ENCODE measurements at regions not wholly inside any gene's neighbourhood (a gene's known extent, or its start where the extent isn't known, plus 50 kb on each side); places are given as distances from the start of the nearest gene placed in this dataset.

DNA sequence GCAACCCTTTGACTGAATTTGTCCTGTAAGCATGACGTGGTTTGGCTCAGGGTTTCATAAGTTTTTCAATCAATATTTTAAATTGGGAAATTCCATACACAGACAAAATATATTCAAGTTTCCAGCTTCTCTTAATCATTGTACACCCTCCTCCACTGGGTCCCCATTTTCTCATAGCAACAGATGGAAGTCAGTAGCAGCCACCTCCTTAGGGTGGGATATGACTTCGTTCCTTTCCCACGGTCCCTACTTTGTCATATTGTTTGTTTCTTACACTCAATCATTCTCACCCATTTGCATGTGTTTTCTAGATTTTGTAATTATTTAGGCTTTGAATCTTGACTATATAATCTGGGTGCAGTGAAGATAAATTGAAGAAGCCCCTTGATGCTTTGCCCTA, 664.5 kb upstream of the IGFBP7 start:
- POLR2A ChIA-PET: no interaction called here
- Histone ChIP-seq H3K27me3 (ENCODE audit: insufficient read depth) (no peaks in the 10 kb centered on the region), H3K9me3 (no peaks in the 10 kb centered on the region), H3K4me3 (ENCODE audit: low read depth in 2 of 2, low read length in 1 of 2) (no peak overlapping the region), H2AFZ (ENCODE audit: low read depth) (no peak overlapping the region), H3K4me1 (ENCODE audit: control insufficient read depth in 1 of 2, insufficient read depth in 2 of 2, low read depth in 1 of 2, low read length in 1 of 2) (no peaks in the 10 kb centered on the region), H3K9me2 (no peaks in the 10 kb centered on the region), H4K20me1 (ENCODE audit: insufficient read depth) (no peaks in the 10 kb centered on the region), H3K4me2 (no peak overlapping the region), H3K9ac (no peak overlapping the region), H3K79me2 (ENCODE audit: insufficient read depth) (no peaks in the 10 kb centered on the region), H3K36me3 (replicated peaks in 1 of 2; ENCODE audit: control insufficient read depth in 1 of 2, insufficient read depth in 2 of 2, low read length in 1 of 2) (no peaks in the 10 kb centered on the region), H3K27ac (ENCODE audit: low read depth in 2 of 2, low read length in 1 of 2) (no peak overlapping the region), H3F3A (replicated peaks; ENCODE audit: insufficient read depth) (no peaks in the 10 kb centered on the region)
- TF ChIP-seq JUND (IDR thresholded peaks at IDR 0.05): no peak
- no peak for TF ChIP-seq SIN3A (IDR thresholded peaks at IDR 0.05; ENCODE audit: borderline replicate concordance, low read depth, low read length)
- TF ChIP-seq USF2 (IDR thresholded peaks at IDR 0.05; ENCODE audit: borderline replicate concordance, low read depth, low read length): no peak
- TF ChIP-seq TAF1 (IDR thresholded peaks at IDR 0.05; ENCODE audit: borderline replicate concordance, low read depth, low read length): no peak
- CTCF ChIA-PET: no interaction called here
- WGBS (ENCODE audit: low lambda C conversion rate): 44% methylated on average over 3 of the region's 3 CpGs
- no peak for DNase-seq

DNA sequence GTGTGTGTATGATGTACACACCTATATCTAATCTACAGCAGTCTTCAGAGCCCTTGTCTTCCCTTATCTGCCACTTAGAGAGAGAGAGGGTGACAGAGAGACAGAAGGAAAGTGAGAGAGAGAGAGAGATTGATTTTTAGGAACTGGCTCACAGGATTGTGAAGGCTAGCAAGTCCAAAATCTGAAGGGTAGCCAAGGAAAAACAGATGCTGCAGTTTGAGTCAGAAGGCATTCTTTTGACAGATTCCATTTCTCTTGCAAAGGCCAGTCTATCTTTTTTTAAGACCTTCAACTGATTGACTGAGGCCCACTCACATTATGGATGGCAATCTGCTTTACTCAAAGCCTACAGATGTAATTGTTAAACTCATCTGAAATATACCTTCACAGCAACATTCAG, 664.0 kb upstream of the IGFBP7 start:
- Histone ChIP-seq H4K20me1 (ENCODE audit: insufficient read depth) (no peaks in the 10 kb centered on the region), H3K27me3 (ENCODE audit: insufficient read depth) (no peaks in the 10 kb centered on the region), H3F3A (replicated peaks; ENCODE audit: insufficient read depth) (no peaks in the 10 kb centered on the region), H3K4me3 (ENCODE audit: low read depth in 2 of 2, low read length in 1 of 2) (no peak overlapping the region), H3K4me1 (ENCODE audit: control insufficient read depth in 1 of 2, insufficient read depth in 2 of 2, low read depth in 1 of 2, low read length in 1 of 2) (no peaks in the 10 kb centered on the region), H3K79me2 (ENCODE audit: insufficient read depth) (no peaks in the 10 kb centered on the region), H3K9ac (no peak overlapping the region), H3K36me3 (replicated peaks in 1 of 2; ENCODE audit: control insufficient read depth in 1 of 2, insufficient read depth in 2 of 2, low read length in 1 of 2) (no peaks in the 10 kb centered on the region), H3K9me3 (no peaks in the 10 kb centered on the region), H3K27ac (ENCODE audit: low read depth in 2 of 2, low read length in 1 of 2) (no peak overlapping the region), H3K4me2 (no peak overlapping the region), H2AFZ (ENCODE audit: low read depth) (no peak overlapping the region), H3K9me2 (no peaks in the 10 kb centered on the region)
- TF ChIP-seq POLR2AphosphoS5 (IDR thresholded peaks at IDR 0.05; ENCODE audit: low read depth, low read length) (no peak), TCF12 (IDR thresholded peaks at IDR 0.05) (no peak), MXI1 (IDR thresholded peaks at IDR 0.05; ENCODE audit: low read depth, low read length) (no peak), EZH2phosphoT487 (IDR thresholded peaks at IDR 0.05; ENCODE audit: borderline replicate concordance, low read depth) (no peak), RCOR1 (IDR thresholded peaks at IDR 0.05; ENCODE audit: low read length) (no peak), NRF1 (IDR thresholded peaks at IDR 0.05; ENCODE audit: low read depth, low read length) (no peak), NFIC (IDR thresholded peaks at IDR 0.05; ENCODE audit: borderline replicate concordance) (no peak), EP300 (IDR thresholded peaks at IDR 0.05; ENCODE audit: borderline replicate concordance in 1 of 2, low read depth in 1 of 2, low read length in 1 of 2) (no peak), FOSL2 (IDR thresholded peaks at IDR 0.05; ENCODE audit: borderline replicate concordance, low read depth) (no peak), YY1 (IDR thresholded peaks at IDR 0.05; ENCODE audit: low read depth) (no peak), ELF1 (IDR thresholded peaks at IDR 0.05) (no peak)
- TF ChIP-seq, protein P1, sequence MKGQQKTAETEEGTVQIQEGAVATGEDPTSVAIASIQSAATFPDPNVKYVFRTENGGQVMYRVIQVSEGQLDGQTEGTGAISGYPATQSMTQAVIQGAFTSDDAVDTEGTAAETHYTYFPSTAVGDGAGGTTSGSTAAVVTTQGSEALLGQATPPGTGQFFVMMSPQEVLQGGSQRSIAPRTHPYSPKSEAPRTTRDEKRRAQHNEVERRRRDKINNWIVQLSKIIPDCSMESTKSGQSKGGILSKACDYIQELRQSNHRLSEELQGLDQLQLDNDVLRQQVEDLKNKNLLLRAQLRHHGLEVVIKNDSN (IDR thresholded peaks at IDR 0.05; ENCODE audit: borderline replicate concordance, low read depth): no peak
- TF ChIP-seq, protein P2, sequence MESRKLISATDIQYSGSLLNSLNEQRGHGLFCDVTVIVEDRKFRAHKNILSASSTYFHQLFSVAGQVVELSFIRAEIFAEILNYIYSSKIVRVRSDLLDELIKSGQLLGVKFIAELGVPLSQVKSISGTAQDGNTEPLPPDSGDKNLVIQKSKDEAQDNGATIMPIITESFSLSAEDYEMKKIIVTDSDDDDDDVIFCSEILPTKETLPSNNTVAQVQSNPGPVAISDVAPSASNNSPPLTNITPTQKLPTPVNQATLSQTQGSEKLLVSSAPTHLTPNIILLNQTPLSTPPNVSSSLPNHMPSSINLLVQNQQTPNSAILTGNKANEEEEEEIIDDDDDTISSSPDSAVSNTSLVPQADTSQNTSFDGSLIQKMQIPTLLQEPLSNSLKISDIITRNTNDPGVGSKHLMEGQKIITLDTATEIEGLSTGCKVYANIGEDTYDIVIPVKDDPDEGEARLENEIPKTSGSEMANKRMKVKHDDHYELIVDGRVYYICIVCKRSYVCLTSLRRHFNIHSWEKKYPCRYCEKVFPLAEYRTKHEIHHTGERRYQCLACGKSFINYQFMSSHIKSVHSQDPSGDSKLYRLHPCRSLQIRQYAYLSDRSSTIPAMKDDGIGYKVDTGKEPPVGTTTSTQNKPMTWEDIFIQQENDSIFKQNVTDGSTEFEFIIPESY (IDR thresholded peaks at IDR 0.05; ENCODE audit: borderline replicate concordance, low read depth): no peak
- ChIA-PET POLR2A (no interaction called here), CTCF (no interaction called here)
- no peak for DNase-seq

All from SK-N-SH (cell line).